MCF 10A (cell line): ENCODE measurements at regions not wholly inside any gene's neighbourhood (a gene's known extent, or its start where the extent isn't known, plus 50 kb on each side); places are given as distances from the start of the nearest gene placed in this dataset.
A peak's percentile ranks its signal among the peaks of the same experiment; 100 is the strongest.

ENCODE experiments used
- BruUV-seq: library from RNA; stranded (reverse); fragments of 400-500 nt; replicated peaks from 2 replicates; lab custom pipeline; 2021; lab: Mats Ljungman, UMichigan
- CTCF ChIA-PET: fragments of 300-600 bp; sonication (Branson Sonifier 250); formaldehyde crosslinking; extraction: SDS; loops from one replicate; lab custom pipeline; 2021; ENCODE audit warnings: antibody characterized with exemption, inconsistent platforms; lab: Yijun Ruan, JAX
- POLR2A ChIA-PET: fragments of 300-600, 350-650 bp; sonication (Branson Sonifier 250); formaldehyde crosslinking; extraction: SDS; loops from one replicate; lab custom pipeline; 2020; ENCODE audit warnings: antibody characterized with exemption, inconsistent platforms; lab: Yijun Ruan, JAX
- DNase-seq: peaks from one replicate; pipeline ENCODE4 v3.0.0-alpha.2; 2018; ENCODE audit not compliant: unreplicated experiment
- H3K27ac Mint-ChIP-seq: one replicate; pipeline ENCODE4 v1.8.0; 2022; ENCODE audit warnings: mild to moderate bottlenecking, low read depth, mixed read lengths; ENCODE audit not compliant: unreplicated experiment
- H3K27me3 Mint-ChIP-seq: one replicate; pipeline ENCODE4 v1.8.0; 2022; ENCODE audit warnings: mixed read lengths; ENCODE audit not compliant: insufficient read depth, unreplicated experiment
- H3K36me3 Mint-ChIP-seq: one replicate; pipeline ENCODE4 v1.8.0; 2022; ENCODE audit warnings: mild to moderate bottlenecking, moderate library complexity, mixed read lengths; ENCODE audit not compliant: insufficient read depth, unreplicated experiment
- H3K4me1 Mint-ChIP-seq: one replicate; pipeline ENCODE4 v1.8.0; 2022; ENCODE audit warnings: mixed read lengths; ENCODE audit not compliant: insufficient read depth, unreplicated experiment
- H3K4me3 Mint-ChIP-seq: one replicate; pipeline ENCODE4 v1.8.0; 2022; ENCODE audit warnings: mild to moderate bottlenecking, moderate library complexity, mixed read lengths; ENCODE audit not compliant: unreplicated experiment
- H3K9me3 Mint-ChIP-seq: one replicate; pipeline ENCODE4 v1.8.0; 2022; ENCODE audit warnings: mixed read lengths; ENCODE audit not compliant: unreplicated experiment
- intact Hi-C: fragments of 100-400 bp; cut with micrococcal nuclease; formaldehyde crosslinking; loops from 2 replicates; pipeline ENCODE4 v1.14.1; 2022
- TF ChIP-seq, protein P1 (sequence below): fragments of 200-600 bp; IDR thresholded peaks from one replicate; pipeline ENCODE4 v1.8.0; 2022; ENCODE audit warnings: antibody characterized with exemption, mild to moderate bottlenecking; ENCODE audit not compliant: unreplicated experiment

DNA sequence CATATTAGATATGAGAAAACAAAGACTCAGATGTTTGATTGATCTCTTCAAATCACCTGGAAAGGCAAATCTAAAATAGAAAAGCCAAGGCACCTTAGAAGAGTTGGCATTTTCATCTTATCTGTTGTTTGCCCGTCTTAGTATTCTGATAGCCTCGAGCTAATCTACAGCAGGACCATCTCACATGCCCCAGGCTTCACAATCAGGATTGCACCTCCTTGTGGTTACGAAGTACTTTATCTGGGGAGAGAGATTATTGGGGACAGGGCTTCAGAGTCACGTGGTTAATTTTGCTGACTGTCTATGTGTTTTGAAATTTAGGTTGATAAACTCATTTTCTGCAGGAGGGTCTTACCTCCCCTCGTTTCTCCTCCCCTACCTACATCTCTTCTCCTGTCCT lies 313.1 kb upstream of the ANXA10 start:
- TF ChIP-seq, protein P1, sequence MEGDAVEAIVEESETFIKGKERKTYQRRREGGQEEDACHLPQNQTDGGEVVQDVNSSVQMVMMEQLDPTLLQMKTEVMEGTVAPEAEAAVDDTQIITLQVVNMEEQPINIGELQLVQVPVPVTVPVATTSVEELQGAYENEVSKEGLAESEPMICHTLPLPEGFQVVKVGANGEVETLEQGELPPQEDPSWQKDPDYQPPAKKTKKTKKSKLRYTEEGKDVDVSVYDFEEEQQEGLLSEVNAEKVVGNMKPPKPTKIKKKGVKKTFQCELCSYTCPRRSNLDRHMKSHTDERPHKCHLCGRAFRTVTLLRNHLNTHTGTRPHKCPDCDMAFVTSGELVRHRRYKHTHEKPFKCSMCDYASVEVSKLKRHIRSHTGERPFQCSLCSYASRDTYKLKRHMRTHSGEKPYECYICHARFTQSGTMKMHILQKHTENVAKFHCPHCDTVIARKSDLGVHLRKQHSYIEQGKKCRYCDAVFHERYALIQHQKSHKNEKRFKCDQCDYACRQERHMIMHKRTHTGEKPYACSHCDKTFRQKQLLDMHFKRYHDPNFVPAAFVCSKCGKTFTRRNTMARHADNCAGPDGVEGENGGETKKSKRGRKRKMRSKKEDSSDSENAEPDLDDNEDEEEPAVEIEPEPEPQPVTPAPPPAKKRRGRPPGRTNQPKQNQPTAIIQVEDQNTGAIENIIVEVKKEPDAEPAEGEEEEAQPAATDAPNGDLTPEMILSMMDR, result no peak
- DNase-seq, result no peak
- Mint-ChIP-seq H3K9me3 (no peaks in the 10 kb centered on the region), H3K27me3 (no peaks in the 10 kb centered on the region), H3K36me3 (no peaks in the 10 kb centered on the region), H3K27ac (peak overlapping the region; percentile 85), H3K4me3 (no peak overlapping the region), H3K4me1 (peaks cover 6% of the 10 kb centered on the region)
- intact Hi-C loops, result no loop called here
- no TSS peak for BruUV-seq
- ChIA-PET POLR2A (interaction anchor here (0.6 kb wide), 1 partner anchor 117 kb away, joined by 3 read pairs; no protein-coding TSS in a partner anchor), CTCF (interaction anchor here (0.7 kb wide), 1 partner anchor 1892 kb away, joined by 3 read pairs; no protein-coding TSS in a partner anchor)

GRCh38 chr4:167779864-167780263 lies 312.5 kb upstream of the ANXA10 start:
- ChIA-PET POLR2A (no interaction called here), CTCF (no interaction called here)
- Mint-ChIP-seq H3K36me3 (no peaks in the 10 kb centered on the region), H3K4me1 (peaks cover 6% of the 10 kb centered on the region), H3K27me3 (no peaks in the 10 kb centered on the region), H3K9me3 (no peaks in the 10 kb centered on the region), H3K27ac (peak overlapping the region; percentile 85), H3K4me3 (peak overlapping the region; percentile 66)
- intact Hi-C loops, result no loop called here
- DNase-seq, result no peak
- BruUV-seq, result no TSS peak
- TF ChIP-seq, protein P1, result no peak

DNA sequence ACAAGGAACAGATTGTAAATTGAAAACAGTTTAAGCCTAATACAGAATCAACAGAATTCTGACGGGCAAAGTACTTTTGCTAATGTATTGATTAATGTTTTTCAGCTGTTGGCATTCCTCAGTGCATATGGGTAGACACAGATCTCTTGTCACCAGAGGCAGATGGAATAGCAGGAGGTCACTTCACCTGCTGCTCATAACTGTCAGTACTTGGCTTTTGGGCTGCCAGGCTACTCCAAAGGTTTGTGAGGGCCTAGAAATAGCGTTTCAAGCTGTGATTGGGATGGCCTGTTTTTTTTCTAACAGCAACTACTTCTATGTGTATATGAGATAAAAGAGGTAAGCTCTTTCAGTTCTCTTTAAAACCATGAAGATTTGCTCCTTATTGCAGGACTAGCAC lies 307.5 kb upstream of the ANXA10 start:
- DNase-seq, result no peak
- POLR2A ChIA-PET, result interaction anchor here (0.6 kb wide), 1 partner anchor 105 kb away, joined by 4 read pairs; no protein-coding TSS in a partner anchor
- BruUV-seq, result no TSS peak
- CTCF ChIA-PET, result interaction anchor here (0.5 kb wide), 1 partner anchor 10 kb away, joined by 3 read pairs; no protein-coding TSS in a partner anchor
- Mint-ChIP-seq H3K36me3 (no peaks in the 10 kb centered on the region), H3K9me3 (no peaks in the 10 kb centered on the region), H3K4me3 (no peak overlapping the region), H3K27me3 (no peaks in the 10 kb centered on the region), H3K27ac (no peak overlapping the region), H3K4me1 (peaks cover 4% of the 10 kb centered on the region)
- intact Hi-C loops, result no loop called here
- TF ChIP-seq, protein P1, result no peak

GRCh38 chr4:167785523-167785922 lies 306.8 kb upstream of the ANXA10 start:
- CTCF ChIA-PET, result interaction anchor here (0.5 kb wide), 1 partner anchor 11 kb away, joined by 3 read pairs; no protein-coding TSS in a partner anchor
- Mint-ChIP-seq H3K27me3 (no peaks in the 10 kb centered on the region), H3K4me1 (no peaks in the 10 kb centered on the region), H3K36me3 (no peaks in the 10 kb centered on the region), H3K27ac (no peak overlapping the region), H3K4me3 (no peak overlapping the region), H3K9me3 (no peaks in the 10 kb centered on the region)
- no TSS peak for BruUV-seq
- intact Hi-C loops, result no loop called here
- DNase-seq, result no peak
- POLR2A ChIA-PET, result interaction anchor here (0.6 kb wide), 1 partner anchor 104 kb away, joined by 4 read pairs; no protein-coding TSS in a partner anchor
- TF ChIP-seq, protein P1, result no peak
